ENCODE measurements at regions not wholly inside any gene's neighbourhood (a gene's known extent, or its start where the extent isn't known, plus 50 kb on each side); places are given as distances from the start of the nearest gene placed in this dataset.

DNA sequence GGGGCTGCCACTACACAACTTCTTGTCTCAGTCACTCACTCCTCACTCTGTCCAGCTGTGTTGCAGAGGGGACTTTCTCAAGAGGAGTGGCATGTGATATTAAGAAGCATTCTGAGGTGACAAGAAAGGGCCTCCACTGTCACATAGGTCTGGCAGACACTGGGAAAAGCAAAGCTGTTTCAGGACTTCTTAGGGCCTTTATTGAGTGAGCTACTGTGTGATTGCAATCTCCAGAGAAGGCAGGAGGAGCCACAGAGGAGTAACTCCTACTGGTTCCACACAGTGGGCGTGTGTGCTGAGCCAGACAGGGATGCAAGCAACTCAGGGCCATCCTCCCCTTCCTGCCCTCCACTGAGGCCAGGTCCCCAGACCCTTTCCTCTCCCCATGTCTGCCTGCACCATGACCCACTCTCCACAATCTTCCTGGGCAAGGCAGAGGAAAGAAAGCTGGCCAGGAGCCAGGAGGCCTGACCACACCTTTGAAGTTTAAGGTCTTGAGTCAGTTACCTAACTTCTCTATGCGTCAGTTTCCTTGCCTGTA, 262.0 kb upstream of the ZMIZ1 start:
- ChIA-PET POLR2A (ENCODE audit: unreplicated experiment) (no interaction called here), CTCF (no interaction called here)
- TF ChIP-seq, protein P1, sequence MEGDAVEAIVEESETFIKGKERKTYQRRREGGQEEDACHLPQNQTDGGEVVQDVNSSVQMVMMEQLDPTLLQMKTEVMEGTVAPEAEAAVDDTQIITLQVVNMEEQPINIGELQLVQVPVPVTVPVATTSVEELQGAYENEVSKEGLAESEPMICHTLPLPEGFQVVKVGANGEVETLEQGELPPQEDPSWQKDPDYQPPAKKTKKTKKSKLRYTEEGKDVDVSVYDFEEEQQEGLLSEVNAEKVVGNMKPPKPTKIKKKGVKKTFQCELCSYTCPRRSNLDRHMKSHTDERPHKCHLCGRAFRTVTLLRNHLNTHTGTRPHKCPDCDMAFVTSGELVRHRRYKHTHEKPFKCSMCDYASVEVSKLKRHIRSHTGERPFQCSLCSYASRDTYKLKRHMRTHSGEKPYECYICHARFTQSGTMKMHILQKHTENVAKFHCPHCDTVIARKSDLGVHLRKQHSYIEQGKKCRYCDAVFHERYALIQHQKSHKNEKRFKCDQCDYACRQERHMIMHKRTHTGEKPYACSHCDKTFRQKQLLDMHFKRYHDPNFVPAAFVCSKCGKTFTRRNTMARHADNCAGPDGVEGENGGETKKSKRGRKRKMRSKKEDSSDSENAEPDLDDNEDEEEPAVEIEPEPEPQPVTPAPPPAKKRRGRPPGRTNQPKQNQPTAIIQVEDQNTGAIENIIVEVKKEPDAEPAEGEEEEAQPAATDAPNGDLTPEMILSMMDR (conservative IDR thresholded peaks at IDR 0.05; ENCODE audit: low read depth, low read length) = no peak
- Histone ChIP-seq H3K9me3 (ENCODE audit: low read length) (peaks cover 9% of the 10 kb centered on the region; the same call in 1 of the 2 replicates), H2AFZ (ENCODE audit: low read length) (no peak overlapping the region), H3K27ac (ENCODE audit: low read length) (peak overlapping the region; percentile 1; the same call in 1 of the 2 replicates), H4K20me1 (ENCODE audit: low read length) (no peaks in the 10 kb centered on the region), H3K27me3 (ENCODE audit: low read length) (no peaks in the 10 kb centered on the region), H3K4me1 (ENCODE audit: insufficient read depth, low read length) (peaks cover 66% of the 10 kb centered on the region), H3F3A (ENCODE audit: low read length, unreplicated experiment) (peaks cover 6% of the 10 kb centered on the region), H3K9ac (ENCODE audit: low read length) (no peak overlapping the region), H3K4me2 (ENCODE audit: low read length) (peak overlapping the region; percentile 6), H3K9me2 (replicated peaks; ENCODE audit: low read length) (no peaks in the 10 kb centered on the region), H3K4me3 (ENCODE audit: low read length) (no peak overlapping the region), H3K79me2 (ENCODE audit: low read length) (no peaks in the 10 kb centered on the region), H3K36me3 (ENCODE audit: low read depth, low read length) (no peaks in the 10 kb centered on the region)
- no TSS peak for BruUV-seq (replicated peaks)
- DNase-seq (peak; percentile 100), ATAC-seq (no peak)
- intact Hi-C loops (cut with micrococcal nuclease) = loop anchor here (1.0 to 10.0 kb wide), 2 partner anchors 188 to 762 kb away; no protein-coding TSS in a partner anchor

DNA sequence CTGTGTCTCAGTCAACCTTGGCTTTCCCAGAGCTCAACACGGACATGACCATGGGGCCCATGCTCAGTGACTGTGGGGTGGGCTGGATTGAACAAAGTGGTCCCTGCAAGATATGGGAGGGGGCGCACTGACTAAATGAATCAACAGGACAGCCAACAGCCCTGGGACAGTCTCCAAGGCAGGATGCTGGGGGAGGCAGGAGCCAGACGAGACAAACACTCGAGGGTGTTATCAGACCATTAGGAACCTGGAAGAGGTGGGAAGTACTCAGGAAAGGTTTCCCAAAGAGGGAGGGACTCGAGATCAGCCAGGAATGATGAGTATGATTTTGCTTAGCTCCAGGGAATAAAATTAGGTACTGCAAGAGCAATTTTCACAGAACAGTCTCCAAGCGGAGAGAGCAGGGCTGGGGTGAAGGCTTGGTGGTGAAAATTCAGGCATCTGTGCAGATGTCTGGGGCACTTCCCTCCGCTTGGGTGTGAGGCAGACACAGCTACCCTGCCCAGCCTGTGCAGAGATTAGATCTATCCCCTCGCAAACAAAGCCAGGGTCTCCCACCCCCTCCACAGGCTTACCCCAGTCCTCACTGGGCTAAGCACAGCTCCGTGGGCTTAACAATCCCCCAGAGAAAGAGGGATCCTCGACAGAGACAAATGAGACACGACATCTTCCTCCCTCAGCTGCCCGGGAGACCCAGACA, 261.1 kb upstream of the ZMIZ1 start:
- DNase-seq (no peak), ATAC-seq (no peak)
- Histone ChIP-seq H3K27ac (ENCODE audit: low read length) (peak overlapping the region; percentile 0; the same call in 1 of the 2 replicates), H3K4me3 (ENCODE audit: low read length) (no peak overlapping the region), H4K20me1 (ENCODE audit: low read length) (no peaks in the 10 kb centered on the region), H3K4me1 (ENCODE audit: insufficient read depth, low read length) (peaks cover 57% of the 10 kb centered on the region), H3K4me2 (ENCODE audit: low read length) (peak overlapping the region; percentile 6), H3K9me3 (ENCODE audit: low read length) (peaks cover 9% of the 10 kb centered on the region; the same call in 1 of the 2 replicates), H3K9ac (ENCODE audit: low read length) (no peak overlapping the region), H3K79me2 (ENCODE audit: low read length) (no peaks in the 10 kb centered on the region), H3K36me3 (ENCODE audit: low read depth, low read length) (no peaks in the 10 kb centered on the region), H3F3A (ENCODE audit: low read length, unreplicated experiment) (peaks cover 6% of the 10 kb centered on the region), H3K27me3 (ENCODE audit: low read length) (no peaks in the 10 kb centered on the region), H3K9me2 (replicated peaks; ENCODE audit: low read length) (no peaks in the 10 kb centered on the region), H2AFZ (ENCODE audit: low read length) (no peak overlapping the region)
- intact Hi-C loops (cut with micrococcal nuclease) = loop anchor here (1.0 to 10.0 kb wide), 2 partner anchors 187 to 763 kb away; no protein-coding TSS in a partner anchor
- TF ChIP-seq, protein P1 (conservative IDR thresholded peaks at IDR 0.05; ENCODE audit: low read depth, low read length) = no peak
- no peak for TF ChIP-seq EZH2 (IDR thresholded peaks at IDR 0.05; ENCODE audit: low read length, unreplicated experiment)
- no TSS peak for BruUV-seq (replicated peaks)
- ChIA-PET POLR2A (ENCODE audit: unreplicated experiment) (no interaction called here), CTCF (no interaction called here)

DNA sequence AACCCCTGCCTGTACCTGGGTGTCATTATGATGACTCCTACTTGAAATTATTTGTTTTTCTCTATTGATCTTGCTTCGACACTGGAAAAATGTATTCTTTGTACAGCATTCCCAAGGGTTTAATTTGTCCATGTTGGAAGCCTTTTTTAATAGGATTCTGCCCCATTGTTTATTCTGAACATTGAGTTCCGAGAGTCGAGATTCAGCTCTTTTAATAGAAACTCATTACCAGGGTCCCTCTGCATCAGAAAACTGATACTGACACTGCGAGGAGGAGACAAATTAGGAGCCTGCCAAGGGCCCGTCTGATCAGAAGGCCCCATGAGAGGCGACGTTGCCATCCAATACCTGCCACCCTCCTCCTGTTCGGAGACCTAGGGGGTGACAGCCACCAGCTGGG, 260.5 kb upstream of the ZMIZ1 start:
- intact Hi-C loops (cut with micrococcal nuclease) = loop anchor here (10.0 kb wide), 1 partner anchor 763 kb away; no protein-coding TSS in a partner anchor
- Histone ChIP-seq H3K36me3 (ENCODE audit: low read depth, low read length) (no peaks in the 10 kb centered on the region), H3K4me1 (ENCODE audit: insufficient read depth, low read length) (peaks cover 51% of the 10 kb centered on the region), H3K79me2 (ENCODE audit: low read length) (no peaks in the 10 kb centered on the region), H4K20me1 (ENCODE audit: low read length) (no peaks in the 10 kb centered on the region), H3K27me3 (ENCODE audit: low read length) (no peaks in the 10 kb centered on the region), H3K9me3 (ENCODE audit: low read length) (peaks cover 9% of the 10 kb centered on the region; the same call in 1 of the 2 replicates), H3K9me2 (replicated peaks; ENCODE audit: low read length) (no peaks in the 10 kb centered on the region), H2AFZ (ENCODE audit: low read length) (no peak overlapping the region), H3K27ac (ENCODE audit: low read length) (no peak overlapping the region), H3K9ac (ENCODE audit: low read length) (no peak overlapping the region), H3F3A (ENCODE audit: low read length, unreplicated experiment) (peaks cover 6% of the 10 kb centered on the region), H3K4me2 (ENCODE audit: low read length) (no peak overlapping the region), H3K4me3 (ENCODE audit: low read length) (no peak overlapping the region)
- ATAC-seq (no peak), DNase-seq (no peak)
- no peak for TF ChIP-seq EZH2 (IDR thresholded peaks at IDR 0.05; ENCODE audit: low read length, unreplicated experiment)
- no peak for TF ChIP-seq EZH2phosphoT487 (IDR thresholded peaks at IDR 0.05; ENCODE audit: borderline replicate concordance, low read length)
- TF ChIP-seq, protein P1 (conservative IDR thresholded peaks at IDR 0.05; ENCODE audit: low read depth, low read length) = no peak
- ChIA-PET POLR2A (ENCODE audit: unreplicated experiment) (no interaction called here), CTCF (no interaction called here)
- BruUV-seq (replicated peaks) = no TSS peak

Measured in PC-3 (cell line).